ENCODE measurements at regions not wholly inside any gene's neighbourhood (a gene's known extent, or its start where the extent isn't known, plus 50 kb on each side); places are given as distances from the start of the nearest gene placed in this dataset.

DNA sequence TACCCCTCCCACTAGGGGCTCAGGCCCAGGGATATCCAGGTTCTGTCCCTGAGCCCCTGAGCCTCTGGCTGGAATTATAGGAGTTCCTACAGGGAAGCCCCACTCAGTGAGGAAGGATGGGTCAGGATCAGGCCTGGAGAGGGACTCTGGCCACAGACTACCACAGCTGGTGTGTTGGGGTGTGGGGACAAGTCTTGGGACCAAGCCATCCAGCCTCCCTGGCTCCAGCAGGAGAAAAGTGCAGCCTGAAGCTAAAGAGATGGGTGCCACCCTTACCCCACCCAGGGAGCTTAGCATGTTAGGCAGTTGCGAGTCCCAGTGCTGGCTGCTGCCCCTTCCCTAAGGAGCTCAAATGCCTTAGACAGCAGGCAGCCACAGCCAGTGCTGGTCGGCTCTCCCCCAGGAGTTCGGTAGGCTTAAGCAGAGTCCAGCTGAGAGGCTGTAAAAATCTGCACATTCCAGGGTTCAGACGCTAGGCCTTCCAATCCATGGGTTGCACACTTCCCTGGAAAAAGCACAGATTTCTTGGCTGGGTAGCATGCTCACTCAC is 96.2 kb upstream of the CYYR1 start:
- no peaks in the 10 kb centered on the region for H3K9me3 ChIP-seq (ENCODE audit: control extremely low read depth in 1 of 5, control insufficient read depth in 4 of 5, insufficient read depth in 2 of 5, low read depth in 1 of 5, low read length in 4 of 5)
- no peaks in the 10 kb centered on the region for H3K4me1 ChIP-seq (ENCODE audit: control extremely low read depth in 1 of 4, control insufficient read depth in 4 of 4, insufficient read depth in 4 of 4, low read length in 3 of 4)
- H3K27me3 ChIP-seq (replicated peaks in 2 of 5; ENCODE audit: control insufficient read depth in 4 of 5, insufficient read depth in 5 of 5, low read length in 4 of 5): no peaks in the 10 kb centered on the region
- 94% methylated on average over 4 of the region's 4 CpGs for WGBS (ENCODE audit: insufficient coverage)
- ChIA-PET CTCF (no interaction called here), POLR2A (no interaction called here)
- H3K36me3 ChIP-seq (ENCODE audit: control insufficient read depth in 4 of 4, insufficient read depth in 4 of 4, low read length in 3 of 4): no peaks in the 10 kb centered on the region
- no peak overlapping the region for H3K4me3 ChIP-seq (ENCODE audit: control insufficient read depth in 1 of 7, extremely low read depth in 1 of 7, insufficient read depth in 4 of 7, low read depth in 2 of 7, low read length in 6 of 7)
- DNase-seq: no peak
- H3K27ac ChIP-seq (ENCODE audit: insufficient read depth in 1 of 2, low read depth in 1 of 2, low read length in 2 of 2, poor library complexity in 1 of 2, severe bottlenecking in 2 of 2): no peak overlapping the region

DNA sequence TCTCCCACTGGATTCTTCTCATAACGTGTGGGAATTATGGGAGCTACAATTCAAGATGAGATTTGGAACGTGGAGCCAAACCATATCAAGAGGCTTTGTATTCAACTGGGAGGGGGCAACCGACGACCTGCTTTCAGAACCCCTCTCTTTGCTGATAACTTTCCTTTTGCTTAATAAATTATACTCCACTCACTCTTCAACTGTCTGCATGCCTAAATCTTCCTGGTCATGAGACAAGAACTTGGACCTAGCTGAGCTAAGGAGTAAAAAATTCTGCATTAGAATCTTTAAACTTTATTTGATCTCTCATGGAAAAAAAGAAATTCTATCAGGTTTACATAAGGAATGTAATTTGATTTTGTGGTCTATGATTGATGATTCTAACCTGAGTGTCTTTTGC is 86.7 kb upstream of the CYYR1 start:
- DNase-seq: no peak
- Histone ChIP-seq H3K27ac (ENCODE audit: insufficient read depth in 1 of 2, low read depth in 1 of 2, low read length in 2 of 2, poor library complexity in 1 of 2, severe bottlenecking in 2 of 2) (no peak overlapping the region), H3K36me3 (ENCODE audit: control insufficient read depth in 4 of 4, insufficient read depth in 4 of 4, low read length in 3 of 4) (no peaks in the 10 kb centered on the region), H3K9me3 (ENCODE audit: control extremely low read depth in 1 of 5, control insufficient read depth in 4 of 5, insufficient read depth in 2 of 5, low read depth in 1 of 5, low read length in 4 of 5) (peaks cover 0 to 10% (median 2%) of the 10 kb centered on the region in 5 experiments), H3K4me3 (ENCODE audit: control insufficient read depth in 1 of 7, extremely low read depth in 1 of 7, insufficient read depth in 4 of 7, low read depth in 2 of 7, low read length in 6 of 7) (no peak overlapping the region), H3K4me1 (ENCODE audit: control extremely low read depth in 1 of 4, control insufficient read depth in 4 of 4, insufficient read depth in 4 of 4, low read length in 3 of 4) (peaks cover 0 to 5% (median 0%) of the 10 kb centered on the region in 4 experiments), H3K27me3 (replicated peaks in 2 of 5; ENCODE audit: control insufficient read depth in 4 of 5, insufficient read depth in 5 of 5, low read length in 4 of 5) (no peaks in the 10 kb centered on the region)
- ChIA-PET CTCF (no interaction called here), POLR2A (no interaction called here)
- WGBS (ENCODE audit: insufficient coverage): 100% methylated on average over 1 of the region's 4 CpGs

DNA sequence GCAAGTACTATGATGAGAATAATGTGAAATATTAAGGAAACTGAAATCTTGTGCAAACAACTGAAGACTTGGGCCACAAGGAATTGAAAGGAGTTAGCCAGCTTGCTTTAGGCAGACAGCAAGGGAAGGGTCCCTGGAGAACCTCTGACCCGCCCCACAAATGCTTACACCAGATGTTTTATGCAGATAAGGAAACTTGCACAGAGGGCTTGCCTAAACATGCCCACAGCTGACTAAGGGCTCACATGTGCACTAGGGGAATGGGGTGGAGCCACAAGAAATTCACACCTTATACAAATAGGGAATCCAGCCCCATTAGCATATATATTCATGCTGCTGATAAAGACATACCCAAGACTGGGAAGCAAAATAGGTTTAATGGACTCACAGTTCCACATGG is 86.1 kb upstream of the CYYR1 start:
- H3K4me1 ChIP-seq (ENCODE audit: control extremely low read depth in 1 of 4, control insufficient read depth in 4 of 4, insufficient read depth in 4 of 4, low read length in 3 of 4): peaks cover 0 to 5% (median 0%) of the 10 kb centered on the region in 4 experiments
- H3K4me3 ChIP-seq (ENCODE audit: control insufficient read depth in 1 of 7, extremely low read depth in 1 of 7, insufficient read depth in 4 of 7, low read depth in 2 of 7, low read length in 6 of 7): no peak overlapping the region
- WGBS (ENCODE audit: insufficient coverage): 86% methylated on average over 1 of the region's 1 CpG
- peak in 2 of 3 donors; percentile 25 to 31 for DNase-seq
- H3K27ac ChIP-seq (ENCODE audit: insufficient read depth in 1 of 2, low read depth in 1 of 2, low read length in 2 of 2, poor library complexity in 1 of 2, severe bottlenecking in 2 of 2): no peak overlapping the region
- no peaks in the 10 kb centered on the region for H3K27me3 ChIP-seq (replicated peaks in 2 of 5; ENCODE audit: control insufficient read depth in 4 of 5, insufficient read depth in 5 of 5, low read length in 4 of 5)
- H3K36me3 ChIP-seq (ENCODE audit: control insufficient read depth in 4 of 4, insufficient read depth in 4 of 4, low read length in 3 of 4): no peaks in the 10 kb centered on the region
- peaks cover 0 to 10% (median 2%) of the 10 kb centered on the region in 5 experiments for H3K9me3 ChIP-seq (ENCODE audit: control extremely low read depth in 1 of 5, control insufficient read depth in 4 of 5, insufficient read depth in 2 of 5, low read depth in 1 of 5, low read length in 4 of 5)
- ChIA-PET CTCF (no interaction called here), POLR2A (no interaction called here)

DNA sequence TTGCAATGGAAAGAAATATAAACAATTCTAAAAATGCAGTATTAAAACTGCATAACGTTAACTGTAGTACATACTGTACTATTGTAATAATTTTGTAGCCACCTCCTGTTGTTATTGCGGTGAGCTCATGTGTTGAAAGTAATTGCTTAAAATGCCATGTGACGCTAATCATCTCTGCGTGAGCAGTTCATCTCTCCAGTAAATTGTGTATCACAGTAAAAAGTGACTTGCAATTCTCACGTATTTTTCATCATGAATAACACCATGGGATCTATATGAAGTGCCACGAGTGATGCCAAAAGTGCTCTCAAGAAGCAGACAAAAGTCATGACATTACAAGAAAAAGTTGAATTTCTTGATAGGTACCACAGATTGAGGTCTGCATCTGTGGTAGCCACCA is 82.4 kb upstream of the CYYR1 start:
- H3K27ac ChIP-seq (ENCODE audit: insufficient read depth in 1 of 2, low read depth in 1 of 2, low read length in 2 of 2, poor library complexity in 1 of 2, severe bottlenecking in 2 of 2): no peak overlapping the region
- peaks cover 0 to 5% (median 0%) of the 10 kb centered on the region in 4 experiments for H3K4me1 ChIP-seq (ENCODE audit: control extremely low read depth in 1 of 4, control insufficient read depth in 4 of 4, insufficient read depth in 4 of 4, low read length in 3 of 4)
- H3K36me3 ChIP-seq (ENCODE audit: control insufficient read depth in 4 of 4, insufficient read depth in 4 of 4, low read length in 3 of 4): no peaks in the 10 kb centered on the region
- ChIA-PET CTCF (no interaction called here), POLR2A (no interaction called here)
- no peak overlapping the region for H3K4me3 ChIP-seq (ENCODE audit: control insufficient read depth in 1 of 7, extremely low read depth in 1 of 7, insufficient read depth in 4 of 7, low read depth in 2 of 7, low read length in 6 of 7)
- DNase-seq: no peak
- no peaks in the 10 kb centered on the region for H3K27me3 ChIP-seq (replicated peaks in 2 of 5; ENCODE audit: control insufficient read depth in 4 of 5, insufficient read depth in 5 of 5, low read length in 4 of 5)
- peaks cover 0 to 8% (median 1%) of the 10 kb centered on the region in 5 experiments for H3K9me3 ChIP-seq (ENCODE audit: control extremely low read depth in 1 of 5, control insufficient read depth in 4 of 5, insufficient read depth in 2 of 5, low read depth in 1 of 5, low read length in 4 of 5)
- WGBS (ENCODE audit: insufficient coverage): 100% methylated on average over 4 of the region's 6 CpGs

GRCh38 chr21:26653430-26653829 is 80.3 kb upstream of the CYYR1 start:
- H3K4me1 ChIP-seq (ENCODE audit: control extremely low read depth in 1 of 4, control insufficient read depth in 4 of 4, insufficient read depth in 4 of 4, low read length in 3 of 4): peaks cover 0 to 5% (median 0%) of the 10 kb centered on the region in 4 experiments
- POLR2A ChIA-PET: interaction anchor here (0.7 kb wide), 1 partner anchor 113 kb away, joined by 3 read pairs; no protein-coding TSS in a partner anchor
- CTCF ChIA-PET: no interaction called here
- DNase-seq: no peak
- no peaks in the 10 kb centered on the region for H3K27me3 ChIP-seq (replicated peaks in 2 of 5; ENCODE audit: control insufficient read depth in 4 of 5, insufficient read depth in 5 of 5, low read length in 4 of 5)
- H3K9me3 ChIP-seq (ENCODE audit: control extremely low read depth in 1 of 5, control insufficient read depth in 4 of 5, insufficient read depth in 2 of 5, low read depth in 1 of 5, low read length in 4 of 5): no peaks in the 10 kb centered on the region
- H3K4me3 ChIP-seq (ENCODE audit: control insufficient read depth in 1 of 7, extremely low read depth in 1 of 7, insufficient read depth in 4 of 7, low read depth in 2 of 7, low read length in 6 of 7): no peak overlapping the region
- H3K27ac ChIP-seq (ENCODE audit: insufficient read depth in 1 of 2, low read depth in 1 of 2, low read length in 2 of 2, poor library complexity in 1 of 2, severe bottlenecking in 2 of 2): no peak overlapping the region
- H3K36me3 ChIP-seq (ENCODE audit: control insufficient read depth in 4 of 4, insufficient read depth in 4 of 4, low read length in 3 of 4): no peaks in the 10 kb centered on the region
- WGBS (ENCODE audit: insufficient coverage): 100% methylated on average over 4 of the region's 5 CpGs

DNA sequence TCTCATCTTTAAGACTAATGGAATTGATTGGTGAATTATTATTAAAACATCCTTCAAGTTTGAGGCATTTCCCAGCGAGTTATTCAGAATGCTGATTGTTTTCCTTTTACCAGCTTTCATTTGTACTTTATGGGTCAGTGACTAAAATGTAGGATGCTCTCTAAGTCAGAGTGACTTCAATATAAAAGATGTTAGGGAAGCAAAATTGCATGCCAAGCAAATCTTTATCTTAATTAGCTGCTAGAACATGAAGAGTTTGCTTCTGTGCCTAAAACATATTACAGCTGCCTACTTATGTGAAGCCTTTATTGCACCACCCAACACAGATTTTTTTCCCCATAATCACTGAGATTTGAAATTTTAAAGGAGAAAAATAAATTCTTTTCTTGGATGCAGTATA is 79.8 kb upstream of the CYYR1 start:
- Histone ChIP-seq H3K27me3 (replicated peaks in 2 of 5; ENCODE audit: control insufficient read depth in 4 of 5, insufficient read depth in 5 of 5, low read length in 4 of 5) (no peaks in the 10 kb centered on the region), H3K9me3 (ENCODE audit: control extremely low read depth in 1 of 5, control insufficient read depth in 4 of 5, insufficient read depth in 2 of 5, low read depth in 1 of 5, low read length in 4 of 5) (no peaks in the 10 kb centered on the region), H3K36me3 (ENCODE audit: control insufficient read depth in 4 of 4, insufficient read depth in 4 of 4, low read length in 3 of 4) (no peaks in the 10 kb centered on the region), H3K4me3 (ENCODE audit: control insufficient read depth in 1 of 7, extremely low read depth in 1 of 7, insufficient read depth in 4 of 7, low read depth in 2 of 7, low read length in 6 of 7) (no peak overlapping the region), H3K4me1 (ENCODE audit: control extremely low read depth in 1 of 4, control insufficient read depth in 4 of 4, insufficient read depth in 4 of 4, low read length in 3 of 4) (peaks cover 0 to under 1% (median 0%) of the 10 kb centered on the region in 4 experiments), H3K27ac (ENCODE audit: insufficient read depth in 1 of 2, low read depth in 1 of 2, low read length in 2 of 2, poor library complexity in 1 of 2, severe bottlenecking in 2 of 2) (no peak overlapping the region)
- DNase-seq: no peak
- POLR2A ChIA-PET: interaction anchor here (0.7 kb wide), 1 partner anchor 113 kb away, joined by 3 read pairs; no protein-coding TSS in a partner anchor
- WGBS (ENCODE audit: insufficient coverage): no CpG with 5 or more reads among the region's 1 CpG
- CTCF ChIA-PET: no interaction called here

- Histone ChIP-seq H3K9me3 (ENCODE audit: control extremely low read depth in 1 of 5, control insufficient read depth in 4 of 5, insufficient read depth in 2 of 5, low read depth in 1 of 5, low read length in 4 of 5) (no peaks in the 10 kb centered on the region), H3K4me1 (ENCODE audit: control extremely low read depth in 1 of 4, control insufficient read depth in 4 of 4, insufficient read depth in 4 of 4, low read length in 3 of 4) (no peaks in the 10 kb centered on the region), H3K27me3 (replicated peaks in 2 of 5; ENCODE audit: control insufficient read depth in 4 of 5, insufficient read depth in 5 of 5, low read length in 4 of 5) (no peaks in the 10 kb centered on the region), H3K4me3 (ENCODE audit: control insufficient read depth in 1 of 7, extremely low read depth in 1 of 7, insufficient read depth in 4 of 7, low read depth in 2 of 7, low read length in 6 of 7) (no peak overlapping the region), H3K27ac (ENCODE audit: insufficient read depth in 1 of 2, low read depth in 1 of 2, low read length in 2 of 2, poor library complexity in 1 of 2, severe bottlenecking in 2 of 2) (no peak overlapping the region), H3K36me3 (ENCODE audit: control insufficient read depth in 4 of 4, insufficient read depth in 4 of 4, low read length in 3 of 4) (no peaks in the 10 kb centered on the region)
- CTCF ChIA-PET: no interaction called here
- POLR2A ChIA-PET: no interaction called here
- DNase-seq: no peak
- no CpG with 5 or more reads among the region's 1 CpG for WGBS (ENCODE audit: insufficient coverage)
Measured at GRCh38 chr21:26641062-26641461, 68.0 kb upstream of the CYYR1 start.
